ENCODE measurements at regions not wholly inside any gene's neighbourhood (a gene's known extent, or its start where the extent isn't known, plus 50 kb on each side); places are given as distances from the start of the nearest gene placed in this dataset.

GRCh38 chr10:109040622-109041021, 882.7 kb downstream of the XPNPEP1 start:
- TF ChIP-seq CTCF (conservative IDR thresholded peaks at IDR 0.05; ENCODE audit: low read depth, low read length) (no peak), FOS (IDR thresholded peaks at IDR 0.05; ENCODE audit: low read depth, low read length) (no peak), POLR2A (IDR thresholded peaks at IDR 0.05; ENCODE audit: low read depth, low read length) (no peak), CEBPB (IDR thresholded peaks at IDR 0.05; ENCODE audit: low read depth, low read length) (no peak), RCOR1 (IDR thresholded peaks at IDR 0.05; ENCODE audit: insufficient replicate concordance, low read length) (no peak), NFE2L2 (IDR thresholded peaks at IDR 0.05; ENCODE audit: low read depth, low read length) (no peak)

All from IMR-90 (cell line).